ENCODE measurements at regions not wholly inside any gene's neighbourhood (a gene's known extent, or its start where the extent isn't known, plus 50 kb on each side); places are given as distances from the start of the nearest gene placed in this dataset.

DNA sequence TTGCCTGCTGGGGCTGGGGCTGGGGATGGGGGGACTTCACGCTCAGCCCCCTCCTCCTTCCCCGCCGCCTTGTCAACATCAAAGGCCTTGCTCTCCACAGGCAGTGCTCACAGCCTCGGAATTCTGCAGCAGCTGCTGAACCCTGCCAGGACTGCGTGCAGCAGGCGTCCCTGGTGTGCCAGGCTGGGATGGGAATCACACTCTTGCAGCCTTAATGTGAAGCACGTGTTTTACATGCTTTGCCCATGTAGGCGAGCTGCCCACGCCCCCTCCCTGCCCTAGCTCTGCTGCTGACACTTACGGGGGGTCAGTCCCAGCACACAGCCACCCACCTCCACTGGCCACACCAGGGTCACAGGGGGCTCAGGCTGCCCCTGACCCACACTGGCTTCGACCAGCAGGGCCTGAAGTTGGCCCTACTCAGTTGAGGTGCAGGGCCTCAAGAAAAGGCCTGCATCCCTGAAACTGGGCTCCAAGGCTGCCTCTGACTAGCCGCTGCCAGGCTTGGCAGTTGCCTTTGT is 276.2 kb upstream of the RTL1 start:
- DNase-seq (ENCODE audit: low read depth) = no peak

DNA sequence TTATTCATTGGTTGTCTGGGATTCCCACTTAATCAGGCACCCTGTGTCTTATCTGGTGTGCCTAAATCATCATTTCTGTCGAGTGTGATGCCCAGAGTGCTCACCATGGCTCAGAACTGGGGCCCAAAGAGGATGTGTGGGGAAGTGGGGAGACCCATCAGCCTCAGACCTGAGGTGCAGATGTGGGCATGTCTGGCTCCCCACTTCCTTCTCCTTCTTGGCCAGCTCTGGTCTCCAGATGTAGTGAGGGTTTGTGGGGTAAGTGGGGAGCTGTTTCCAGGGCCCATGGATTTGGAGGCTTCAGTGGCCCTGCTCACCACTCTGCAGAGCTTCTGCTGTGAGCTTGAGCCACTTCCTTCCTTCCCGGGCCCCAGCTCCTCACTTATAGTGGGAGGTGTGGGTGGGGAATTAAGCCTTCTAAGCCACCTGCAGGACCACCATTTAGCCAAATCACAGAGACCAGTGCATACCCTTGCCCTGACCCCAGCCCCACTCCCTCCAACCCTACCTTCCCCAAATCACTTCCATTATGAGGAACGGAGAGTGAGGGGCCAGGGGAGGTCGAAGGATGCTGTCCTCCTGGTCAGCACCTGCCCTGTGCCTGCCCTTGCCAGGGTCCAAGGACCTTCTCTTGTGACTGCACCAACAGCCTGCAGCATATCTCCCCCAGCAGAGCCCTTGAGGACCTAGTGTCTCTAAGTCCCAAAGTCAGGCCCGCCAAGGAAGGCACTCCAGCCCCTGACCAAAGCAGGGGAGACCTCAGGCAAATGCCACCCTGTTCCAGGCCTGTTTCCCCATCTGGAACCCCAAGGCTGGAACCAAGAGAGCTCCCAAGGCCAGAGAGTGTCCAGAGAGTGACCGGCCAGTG is 278.2 kb upstream of the RTL1 start:
- DNase-seq (ENCODE audit: low read depth) = no peak

DNA sequence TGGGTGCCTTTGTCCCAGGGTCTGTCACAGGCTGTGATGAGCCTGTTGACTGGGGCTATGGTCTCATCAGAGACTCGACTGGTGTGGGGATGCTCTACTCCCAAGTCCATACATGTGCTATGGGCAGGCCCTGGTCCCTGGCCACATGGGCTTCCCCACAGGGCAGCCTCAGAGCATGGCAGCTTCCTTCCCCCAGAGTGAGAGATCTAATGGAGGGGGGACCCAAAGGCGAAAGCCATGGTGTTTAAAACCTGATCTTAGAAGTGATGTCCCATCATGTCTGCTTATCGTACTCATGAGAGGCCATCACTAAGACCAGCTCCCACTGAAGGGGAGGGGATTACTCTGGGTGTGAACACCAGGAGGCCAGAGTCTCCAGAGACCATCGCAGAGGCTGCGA is 279.0 kb upstream of the RTL1 start:
- DNase-seq (ENCODE audit: low read depth) = no peak

DNA sequence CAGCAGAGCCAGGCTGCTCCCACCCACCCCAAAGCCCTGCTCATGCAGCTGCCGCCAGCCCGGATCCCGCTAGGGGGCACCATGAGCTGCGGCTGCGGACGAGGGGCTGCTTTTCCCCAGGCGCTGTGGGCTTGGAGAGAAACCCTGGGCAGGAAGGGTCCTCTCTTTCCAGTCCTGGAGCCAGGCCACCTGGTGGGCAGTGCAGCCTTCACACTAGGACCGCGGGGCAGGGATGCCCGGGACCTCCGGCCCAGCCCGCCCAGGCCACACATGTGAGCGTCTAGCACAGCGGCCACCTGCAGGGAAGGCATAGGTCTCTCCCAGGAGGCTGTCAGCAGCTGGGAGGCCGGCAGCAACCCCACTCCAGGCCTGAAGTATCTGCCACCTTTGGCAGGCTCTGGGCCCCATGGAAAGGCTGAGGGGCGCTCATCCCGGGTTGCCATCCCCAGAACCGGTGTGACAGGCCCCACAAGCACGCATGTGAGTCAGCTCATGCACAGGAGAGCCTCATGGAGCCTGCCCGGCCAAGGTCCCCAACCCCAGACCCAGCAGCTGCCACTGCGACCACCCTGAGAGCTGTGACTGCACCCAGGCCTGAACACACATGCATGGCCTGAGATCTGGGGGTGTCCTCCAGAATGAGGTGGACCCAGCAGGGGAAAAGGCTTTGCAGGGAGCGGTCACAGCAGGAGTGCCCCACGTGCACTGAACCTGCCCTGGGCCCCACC is 280.0 kb upstream of the RTL1 start:
- DNase-seq (ENCODE audit: low read depth) = no peak

DNA sequence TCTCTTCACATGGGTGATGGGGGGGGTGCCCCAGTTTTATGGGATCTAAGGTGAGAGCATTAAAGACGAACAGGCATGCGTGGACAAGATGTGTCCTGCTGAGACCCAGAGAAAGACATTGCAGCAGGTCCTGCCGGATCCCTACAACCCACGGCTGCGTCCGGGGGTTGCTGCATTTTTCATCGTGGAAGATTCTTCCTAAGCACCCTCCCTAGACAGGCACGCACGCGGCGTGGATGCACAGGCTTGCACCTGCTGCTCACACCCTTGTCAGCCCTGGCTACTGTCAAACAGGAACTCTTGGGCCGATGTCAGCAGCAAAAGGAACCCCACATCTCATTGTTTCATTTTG is 280.6 kb upstream of the RTL1 start:
- DNase-seq (ENCODE audit: low read depth) = no peak

DNA sequence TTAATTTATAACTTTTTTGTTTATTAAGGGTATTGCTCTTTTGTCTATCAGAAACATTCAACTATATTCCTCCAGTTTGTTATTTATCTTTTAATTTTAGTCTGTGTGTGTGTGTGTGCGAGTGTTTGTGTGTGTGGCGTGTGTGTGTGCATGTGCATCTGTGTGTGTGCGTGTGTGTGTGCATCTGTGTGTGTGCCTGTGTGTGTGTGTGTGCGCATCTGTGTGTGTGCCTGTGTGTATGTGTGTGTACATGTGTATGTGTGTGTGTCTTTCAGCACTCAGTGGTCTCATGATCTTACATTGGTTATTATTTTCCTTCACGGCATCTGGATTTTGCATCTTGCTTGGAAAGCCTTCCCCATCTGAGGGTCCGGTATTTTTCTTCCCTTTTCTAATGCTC is 281.1 kb upstream of the RTL1 start:
- no peak for DNase-seq (ENCODE audit: low read depth)

DNA sequence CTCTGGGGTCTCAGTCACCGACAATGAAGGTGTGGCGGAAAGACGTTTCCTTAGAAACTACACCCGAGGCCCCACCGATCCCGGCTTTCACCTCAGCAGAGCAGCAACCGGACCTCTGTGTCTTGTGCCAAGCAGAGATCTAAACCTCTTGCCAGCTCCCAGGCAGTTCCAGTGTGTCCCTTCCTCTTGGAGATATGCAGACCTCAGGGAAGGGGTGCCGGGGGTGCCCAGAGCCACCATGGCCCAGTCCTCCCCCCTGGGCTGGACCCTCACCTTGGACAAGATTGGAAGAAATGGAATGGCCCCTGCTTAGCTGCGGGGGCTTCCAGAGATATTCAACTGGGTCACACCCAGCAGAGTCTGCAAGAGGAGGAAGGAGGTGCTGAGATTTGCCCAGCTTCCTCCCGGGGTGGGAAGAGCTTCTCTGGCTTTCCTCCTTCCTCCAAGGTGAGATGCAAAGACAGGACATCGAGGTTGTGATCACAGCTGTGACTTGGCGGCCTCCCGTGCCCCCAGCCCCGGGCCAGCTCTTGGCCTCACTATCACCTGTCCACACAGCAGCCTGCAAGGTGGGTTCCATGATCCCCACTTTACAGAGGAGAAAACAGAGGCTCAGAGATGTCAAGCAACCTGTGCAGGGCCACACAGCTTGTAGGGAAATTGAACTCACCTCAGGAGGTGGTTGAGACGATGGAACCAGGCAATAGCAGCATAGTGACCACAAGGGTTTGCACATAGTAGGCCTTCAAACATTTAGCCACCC is 281.7 kb upstream of the RTL1 start:
- DNase-seq (ENCODE audit: low read depth) = no peak

DNA sequence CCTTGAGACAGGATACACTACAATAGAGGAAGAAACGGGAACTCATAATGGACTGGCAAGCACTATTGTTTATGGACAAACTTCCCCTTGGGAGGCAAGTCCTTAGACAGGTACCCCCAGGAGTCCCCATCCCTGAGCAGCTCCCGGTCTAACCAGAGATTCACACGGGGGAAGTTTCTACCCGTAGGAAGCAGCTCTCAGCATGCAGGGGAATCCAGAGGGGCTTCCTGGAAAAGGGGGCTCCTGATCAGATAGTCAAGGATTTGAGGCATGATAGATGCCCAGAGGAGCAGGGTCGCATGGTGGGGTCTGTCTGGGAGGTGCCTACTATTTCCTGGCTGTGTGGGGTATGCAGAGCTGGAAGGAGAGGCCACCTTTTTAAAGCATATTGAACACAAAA is 282.4 kb upstream of the RTL1 start:
- no peak for DNase-seq (ENCODE audit: low read depth)

DNA sequence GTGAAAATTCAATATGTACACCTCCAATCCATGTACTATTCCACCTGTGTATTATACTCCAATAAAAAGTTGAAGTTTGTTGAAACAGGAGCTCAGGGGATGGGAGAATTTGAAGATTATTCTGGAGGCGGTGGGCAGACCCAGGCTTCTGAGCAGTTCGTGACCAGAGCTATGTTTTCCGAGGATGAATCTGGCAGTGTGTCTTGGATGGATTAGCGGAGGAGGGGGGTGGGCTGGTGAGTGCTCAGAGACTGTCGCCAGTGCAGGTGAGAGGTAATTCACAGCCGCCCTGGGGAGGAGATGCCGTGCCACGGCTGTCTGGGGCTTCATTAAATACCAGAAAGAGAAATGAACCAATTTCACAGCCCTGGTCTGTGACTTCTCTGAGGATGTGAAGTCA is 283.0 kb upstream of the RTL1 start:
- no peak for DNase-seq (ENCODE audit: low read depth)

DNA sequence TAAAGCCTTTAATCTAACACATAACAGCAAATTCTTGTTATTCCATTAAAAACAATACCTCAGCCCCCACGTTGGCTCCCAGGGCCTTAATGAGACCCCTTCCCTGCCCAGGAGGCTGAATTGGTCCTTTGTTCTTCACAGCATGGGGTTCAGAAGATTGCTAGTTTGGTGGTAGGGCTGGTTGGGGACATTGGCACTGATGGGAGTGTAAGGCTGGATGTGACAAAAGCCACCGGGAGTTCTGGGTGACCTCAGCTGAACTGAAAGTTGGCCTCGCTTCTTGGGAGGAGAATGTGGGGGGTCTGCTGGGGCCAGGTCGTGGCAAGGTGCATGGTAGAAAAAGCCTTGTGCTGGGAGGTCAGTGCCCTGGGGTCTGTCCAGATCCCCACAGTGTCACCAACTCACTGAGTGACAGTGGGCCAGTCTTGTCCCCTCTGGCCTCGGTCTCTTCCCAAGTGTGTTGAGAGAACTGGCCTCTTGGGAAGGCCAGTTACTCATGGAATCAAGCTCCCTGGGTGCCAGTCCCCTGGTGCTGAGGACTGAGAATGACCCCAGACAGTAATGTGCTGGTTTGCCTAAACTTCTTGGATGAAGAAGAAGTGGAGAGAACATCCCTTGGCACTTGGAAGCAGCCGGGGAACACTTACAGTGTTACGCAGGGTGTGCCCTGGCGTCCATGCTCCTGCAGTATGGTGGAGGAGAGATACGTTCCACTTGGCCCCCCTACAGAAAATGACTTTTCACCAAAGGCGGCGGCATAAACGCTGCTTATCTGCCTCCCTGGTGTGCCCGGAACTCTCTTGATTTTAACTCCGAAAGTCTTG is 283.7 kb upstream of the RTL1 start:
- no peak for DNase-seq (ENCODE audit: low read depth)

DNA sequence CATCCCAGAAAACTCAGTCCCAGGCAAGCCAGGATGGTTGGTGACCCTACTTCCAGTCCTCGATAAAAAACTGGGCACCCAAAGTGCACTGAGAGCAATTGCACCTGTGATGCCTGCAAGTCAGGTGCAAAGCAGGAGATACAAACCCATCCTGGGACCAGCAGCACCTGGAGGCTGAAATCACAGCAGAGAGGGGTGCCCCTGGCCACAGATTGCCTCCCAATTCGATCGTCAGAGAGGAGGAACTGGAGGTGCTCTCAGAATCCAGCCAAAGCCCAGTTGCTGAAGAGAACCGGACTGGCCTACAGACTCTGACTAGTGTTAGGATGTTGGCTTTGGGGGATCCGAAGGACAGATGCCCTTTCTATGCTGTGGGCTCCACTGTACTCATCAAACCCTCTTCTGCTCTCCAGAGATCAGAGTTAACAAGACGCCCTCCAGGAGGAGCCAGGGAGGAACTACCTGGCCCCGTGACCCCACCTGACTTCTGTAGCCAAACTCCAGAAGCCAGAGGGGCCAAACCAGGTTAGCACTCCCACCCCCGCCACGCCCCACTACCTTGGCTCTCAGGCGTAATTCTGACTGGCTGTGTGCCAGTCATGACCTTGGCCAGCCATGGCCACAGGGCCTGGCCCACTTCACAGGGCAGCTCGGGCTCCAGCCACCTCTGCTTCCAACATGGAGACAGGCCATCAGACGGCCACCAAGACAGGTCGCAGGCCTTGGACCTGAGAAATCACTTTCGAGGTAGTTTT is 284.5 kb upstream of the RTL1 start:
- no peak for DNase-seq (ENCODE audit: low read depth)

DNA sequence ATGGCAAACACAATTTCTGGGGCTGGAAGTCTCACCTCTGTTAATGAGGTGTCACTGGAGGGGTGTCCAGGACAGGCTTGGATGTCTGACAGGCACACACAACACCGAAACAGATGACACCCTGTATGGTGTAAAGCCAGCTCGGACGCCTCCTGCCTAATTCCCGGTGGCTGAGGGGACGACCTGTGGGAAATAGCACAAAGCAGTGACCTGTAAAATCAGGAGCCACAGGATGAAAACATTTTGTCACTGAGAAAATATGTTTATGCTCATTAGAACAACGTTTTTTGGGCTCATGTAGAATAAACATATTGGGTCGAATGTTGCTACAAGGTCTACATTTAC is 285.0 kb upstream of the RTL1 start:
- no peak for DNase-seq (ENCODE audit: low read depth)

DNA sequence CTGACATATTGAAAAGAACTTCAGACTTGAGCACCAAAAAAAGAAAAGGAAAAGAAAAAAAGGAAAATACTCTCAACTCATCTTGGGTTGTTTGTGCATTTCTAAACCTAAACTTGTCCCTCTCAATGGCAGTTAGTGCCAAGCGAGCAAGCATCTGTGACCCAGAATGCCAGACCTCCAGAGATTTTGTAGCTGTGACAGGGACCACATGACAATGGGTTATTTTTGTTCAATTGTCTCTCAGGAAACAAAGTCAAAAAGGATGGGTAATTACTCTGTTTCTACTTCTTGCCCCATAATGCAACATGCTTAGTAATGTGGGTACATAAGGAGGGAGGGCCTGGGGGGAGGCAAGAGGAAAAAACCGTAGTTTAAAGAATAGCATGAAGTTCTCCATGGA is 285.7 kb upstream of the RTL1 start:
- DNase-seq (ENCODE audit: low read depth) = no peak

DNA sequence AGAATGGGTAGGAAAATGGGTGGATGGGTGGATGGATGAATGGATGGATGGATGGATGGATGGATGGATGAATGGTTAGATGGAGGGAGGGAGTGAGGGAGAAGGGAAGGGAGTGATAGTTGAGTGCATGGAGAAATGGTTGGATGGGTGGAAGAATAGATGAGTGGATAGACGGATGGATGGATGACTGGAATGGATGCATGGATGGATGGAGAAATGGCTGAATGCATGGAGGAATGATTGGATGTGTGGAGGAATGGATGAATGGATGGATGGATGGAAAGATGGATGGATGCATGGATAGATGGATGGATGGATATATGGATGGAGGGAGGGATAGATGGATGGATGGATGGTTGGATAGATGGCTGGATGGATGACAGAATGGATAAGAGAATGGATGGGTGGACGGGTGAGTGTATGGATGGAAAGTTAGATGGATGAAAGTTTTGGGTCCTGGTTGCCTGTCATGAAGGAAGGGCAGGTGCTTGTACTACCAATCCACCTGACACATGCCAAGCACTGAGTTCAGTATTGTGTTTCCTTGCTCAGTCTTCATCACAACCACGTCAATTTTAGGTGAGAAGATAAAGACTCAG is 286.5 kb upstream of the RTL1 start:
- no peak for DNase-seq (ENCODE audit: low read depth)

DNA sequence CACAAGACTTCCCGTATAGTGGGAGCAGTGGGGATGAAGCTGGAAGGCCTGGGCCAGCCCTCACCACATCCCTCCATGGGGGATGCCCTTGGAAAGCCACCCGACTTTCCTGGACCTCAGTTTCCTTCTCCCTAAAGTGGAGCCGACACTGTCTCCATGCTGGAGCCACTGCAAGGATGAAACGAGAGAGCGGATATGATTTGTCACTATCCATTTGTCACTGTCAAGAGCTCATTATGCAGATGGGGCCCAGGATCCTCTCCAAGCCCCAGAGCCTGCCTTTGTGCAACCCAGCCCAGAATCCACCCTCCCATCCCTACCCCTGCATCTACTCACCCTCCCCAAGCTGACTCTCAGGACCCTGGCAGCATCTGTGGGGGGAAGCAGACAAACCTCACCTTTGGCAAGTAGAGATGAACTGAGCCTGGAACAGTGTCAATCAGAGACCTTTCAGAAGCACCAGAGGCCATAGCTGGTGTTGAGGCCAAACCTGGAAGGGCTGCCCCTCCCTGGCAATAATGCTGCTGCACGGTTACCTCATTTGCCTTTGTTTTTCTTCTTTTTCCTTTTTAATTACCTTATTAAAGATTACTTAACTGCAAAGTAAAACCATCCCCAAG is 287.7 kb upstream of the RTL1 start:
- no peak for DNase-seq (ENCODE audit: low read depth)

DNA sequence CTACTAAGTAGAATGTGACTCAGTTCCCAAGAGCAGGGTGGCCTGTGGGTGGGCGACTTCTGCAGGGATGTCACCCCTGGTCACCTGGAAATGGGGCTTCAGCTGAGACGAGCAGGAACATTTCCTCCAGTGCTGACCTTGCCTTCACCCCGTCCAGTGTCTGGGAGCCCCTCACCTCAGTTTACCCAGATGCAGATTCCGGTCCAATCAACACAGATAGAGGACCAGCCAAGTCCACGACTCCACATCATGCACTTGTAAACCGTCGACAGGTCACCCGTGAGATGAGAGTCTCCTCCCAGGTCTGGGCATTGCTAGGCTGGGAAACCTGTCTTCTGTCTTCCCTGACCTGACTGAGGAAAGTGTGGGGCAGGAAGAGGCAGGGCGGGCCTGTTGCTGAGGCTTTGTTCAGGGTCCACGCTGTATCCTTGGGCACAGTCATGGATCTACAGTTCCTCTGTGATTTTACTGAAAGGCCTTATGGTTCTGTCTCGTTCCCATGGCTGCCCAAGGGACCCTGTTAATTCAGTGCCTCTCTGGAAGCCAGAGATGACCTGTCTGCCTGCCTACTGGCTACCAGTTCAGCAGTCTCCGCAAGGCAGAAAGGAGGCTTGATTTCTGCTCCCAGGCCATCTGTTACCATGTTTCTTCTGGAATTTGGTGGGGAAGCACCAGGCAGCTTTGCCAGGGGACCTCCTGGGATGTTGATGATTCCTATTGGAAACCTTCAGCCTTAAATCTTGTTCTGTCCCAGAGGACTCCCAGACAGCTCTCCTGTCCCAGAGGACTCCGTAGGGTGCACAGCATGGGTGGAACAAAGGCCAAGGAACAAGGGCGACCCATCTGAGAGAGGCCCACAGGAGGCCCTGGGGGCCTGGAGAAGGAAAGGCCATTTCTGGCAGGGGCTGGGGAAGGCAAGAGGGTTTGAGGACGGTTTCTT is 288.5 kb upstream of the RTL1 start:
- no peak for DNase-seq (ENCODE audit: low read depth)

DNA sequence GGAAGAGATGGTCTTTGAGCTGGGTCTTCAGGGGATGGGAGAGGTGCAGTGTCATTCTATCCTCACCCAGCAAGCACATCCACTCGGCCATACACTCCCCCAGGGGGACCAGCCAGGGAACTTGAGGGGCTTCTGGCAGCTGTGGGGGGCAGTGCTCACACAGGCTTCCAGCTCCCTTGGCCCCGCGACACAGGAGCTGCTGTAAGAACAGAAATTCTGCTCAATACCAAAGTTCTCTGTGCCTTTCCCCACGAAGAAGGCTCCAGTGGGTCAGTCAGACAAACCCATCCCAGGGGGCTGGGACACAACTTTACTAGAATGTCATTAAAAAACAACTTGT is 289.1 kb upstream of the RTL1 start:
- no peak for DNase-seq (ENCODE audit: low read depth)

DNA sequence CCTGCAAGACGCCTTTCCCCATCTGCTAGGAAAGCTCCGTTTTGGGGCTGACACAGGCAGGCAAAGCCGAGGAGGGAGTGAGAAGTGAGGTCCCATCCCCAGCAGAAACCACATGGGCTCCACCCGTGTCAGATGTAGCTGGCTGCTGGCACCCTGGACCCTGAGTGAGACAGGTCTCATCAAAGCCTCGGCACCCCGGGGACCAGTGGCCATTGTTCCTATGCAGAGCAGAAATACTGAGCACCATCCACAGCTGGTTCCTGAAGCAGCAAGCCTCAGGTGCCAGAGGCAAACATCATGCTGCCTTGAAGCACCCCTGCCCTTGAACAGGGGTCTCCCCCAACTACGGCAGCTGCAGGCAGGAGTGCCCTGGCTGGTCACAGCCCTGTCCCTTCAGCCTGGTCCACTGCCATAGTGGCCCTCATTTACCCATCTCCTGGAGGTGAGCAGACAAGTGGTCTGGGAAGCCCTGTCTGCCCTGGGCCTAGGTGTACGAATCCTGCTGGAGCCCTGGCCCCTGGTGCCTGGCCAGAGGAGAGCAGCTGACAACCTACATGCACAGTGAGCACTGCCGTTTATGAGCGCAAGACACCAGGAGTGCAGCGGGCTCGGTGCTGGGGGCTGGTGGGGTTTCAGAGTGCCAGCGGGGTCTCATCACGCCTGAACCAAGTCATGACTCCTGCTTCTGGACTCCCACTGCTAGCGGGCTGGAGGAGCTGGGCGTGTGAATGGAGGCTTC is 289.8 kb upstream of the RTL1 start:
- no peak for DNase-seq (ENCODE audit: low read depth)
